T47D (cell line): ENCODE measurements at regions not wholly inside any gene's neighbourhood (a gene's known extent, or its start where the extent isn't known, plus 50 kb on each side); places are given as distances from the start of the nearest gene placed in this dataset.

Source experiments
- DNase-seq, 2 experiments: peaks; one replicate each; pipeline versions ENCODE4 v3.0.0 to v3.0.0-alpha.2; 2011 to 2012; ENCODE audit warnings: low read depth in 1 of 2, low spot score in 1 of 2
- JUND ChIP-seq: IDR thresholded peaks from 2 replicates; pipeline ENCODE4 v1.6.1; 2012; ENCODE audit warnings: low read depth
- in situ Hi-C: cut with HindIII; loops from 2 replicates; pipeline ENCODE4 v1.10.0; 2016; ENCODE audit warnings: low sequenced_read_pairs, low pct_unique_long_range_greater_than_20kb

DNA sequence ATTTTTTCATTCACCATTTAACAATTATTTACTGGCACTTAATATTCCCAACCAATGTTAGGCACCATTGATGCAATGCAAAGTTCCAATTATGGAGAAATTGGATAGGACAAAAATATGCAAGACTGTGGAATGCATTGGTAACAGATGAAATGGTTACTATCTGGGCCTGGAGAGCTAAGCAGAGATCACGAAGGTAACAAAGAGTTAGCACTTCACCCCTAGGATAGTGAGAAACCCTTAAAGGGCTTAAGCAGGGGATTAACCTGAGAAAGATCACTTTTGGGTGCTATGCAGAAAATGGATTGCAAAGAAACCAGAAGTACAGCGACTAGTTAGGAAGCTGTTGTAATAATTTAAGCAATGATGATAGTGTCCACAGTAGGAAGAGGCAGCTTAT lies 129.6 kb upstream of the GPR149 start:
- no peak for TF ChIP-seq JUND
- DNase-seq = no peak
- in situ Hi-C loops = no loop called here

DNA sequence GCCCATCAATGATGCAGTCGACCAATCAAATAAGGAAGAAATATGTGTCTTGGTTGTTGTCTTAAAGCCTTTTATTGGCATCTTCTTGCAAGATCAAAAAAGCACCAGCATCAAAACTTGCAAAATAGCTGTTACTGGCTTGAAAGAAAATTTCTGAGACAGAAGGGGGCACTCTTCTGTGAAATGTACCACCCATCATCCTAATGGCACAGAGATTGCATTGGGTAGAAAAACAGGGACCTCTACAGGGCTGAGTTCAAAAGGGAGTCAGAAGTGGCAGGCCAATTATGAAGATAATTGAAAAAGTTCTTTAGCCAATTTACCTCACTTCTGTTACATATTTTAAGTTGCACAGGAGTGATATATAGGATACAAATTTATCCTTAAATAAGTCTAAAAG lies 122.3 kb upstream of the GPR149 start:
- in situ Hi-C loops = no loop called here
- no peak for TF ChIP-seq JUND
- DNase-seq = no peak

DNA sequence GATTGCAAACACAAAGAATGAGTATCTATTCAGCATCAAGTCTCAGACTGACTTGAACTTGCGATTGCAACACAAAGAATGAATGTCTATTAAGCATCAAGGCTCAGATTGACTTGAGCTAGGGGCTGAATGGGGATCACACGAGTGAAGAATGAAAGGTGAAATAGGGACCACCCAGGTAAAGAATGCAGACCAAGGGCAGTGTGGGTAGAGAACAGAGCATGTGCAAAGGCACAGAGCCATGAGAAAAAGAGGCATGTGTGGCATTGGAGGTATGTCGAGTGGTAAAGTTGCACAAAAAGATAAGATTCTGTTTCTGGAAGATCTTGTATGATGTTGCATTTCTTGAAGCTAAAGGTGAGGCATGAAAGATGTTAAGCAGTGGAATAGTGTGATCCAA lies 119.4 kb upstream of the GPR149 start:
- no peak for TF ChIP-seq JUND
- no peak for DNase-seq
- in situ Hi-C loops = no loop called here

DNA sequence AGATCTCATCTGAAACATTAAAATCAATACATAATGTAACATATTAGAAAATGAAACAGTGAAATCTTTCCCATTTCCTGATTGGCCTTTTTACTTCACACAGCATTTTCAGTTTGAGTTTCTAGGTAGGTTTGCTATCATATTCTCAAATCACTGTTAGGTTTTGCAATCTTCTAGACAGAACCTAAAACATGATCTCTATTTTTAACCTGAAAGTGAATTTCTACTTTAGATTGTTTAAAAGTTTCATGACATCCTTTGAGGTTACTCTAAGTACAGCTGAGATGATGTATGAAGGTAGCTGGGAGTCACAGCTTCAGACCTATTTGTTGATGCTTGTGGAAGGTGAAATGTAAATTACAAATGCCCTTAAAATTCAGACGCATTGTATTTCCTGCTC lies 118.4 kb upstream of the GPR149 start:
- no peak for TF ChIP-seq JUND
- in situ Hi-C loops = no loop called here
- DNase-seq = no peak

DNA sequence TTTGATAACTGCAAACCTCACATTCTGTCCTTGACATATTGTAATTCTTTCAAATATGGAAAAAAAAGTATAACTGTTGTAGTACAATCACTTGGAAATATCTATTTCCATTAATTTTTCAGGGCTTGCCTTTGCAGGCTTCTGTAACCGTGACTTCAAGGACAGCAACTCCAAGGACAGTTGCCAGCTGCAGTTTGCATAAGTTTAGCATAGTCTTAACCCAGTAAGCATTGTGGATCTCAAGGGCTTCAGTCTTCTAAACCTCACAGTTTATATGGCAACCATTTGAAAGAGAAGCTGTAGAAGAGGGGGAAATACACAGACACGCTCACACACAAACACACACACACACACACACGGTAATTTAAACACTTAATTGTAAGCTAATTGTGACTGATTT lies 112.8 kb upstream of the GPR149 start:
- no peak for DNase-seq
- in situ Hi-C loops = no loop called here
- no peak for TF ChIP-seq JUND

DNA sequence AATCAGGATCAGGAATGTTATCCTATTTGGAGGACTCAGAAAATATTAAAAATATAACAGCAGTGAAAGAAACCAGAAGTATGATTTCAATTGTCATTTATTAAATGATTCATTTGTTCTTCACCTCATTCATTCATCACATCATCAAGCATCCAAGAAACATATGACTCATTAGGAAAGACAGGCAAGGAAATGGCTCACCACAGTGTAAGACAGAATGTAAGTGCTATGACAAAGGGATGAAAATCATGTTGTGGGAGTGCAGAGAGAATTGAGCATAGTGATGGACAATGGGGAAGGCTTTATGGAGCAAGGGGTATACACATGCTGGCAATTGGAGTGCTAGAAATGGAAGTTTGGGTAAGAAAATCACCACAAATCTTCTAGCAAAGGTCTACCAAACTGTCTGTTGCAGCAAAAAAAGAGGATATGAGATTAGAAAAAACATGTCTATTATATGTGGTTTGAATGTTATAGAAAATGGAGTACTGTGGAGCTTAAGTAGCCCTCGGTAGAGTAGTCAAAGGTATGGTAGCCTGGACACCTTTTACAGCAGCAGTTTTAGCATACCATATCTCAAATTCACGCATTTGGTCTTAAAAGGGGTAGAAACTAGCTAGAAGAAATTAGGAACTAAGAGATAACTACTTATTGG lies 111.1 kb upstream of the GPR149 start:
- no peak for TF ChIP-seq JUND
- in situ Hi-C loops = no loop called here

DNA sequence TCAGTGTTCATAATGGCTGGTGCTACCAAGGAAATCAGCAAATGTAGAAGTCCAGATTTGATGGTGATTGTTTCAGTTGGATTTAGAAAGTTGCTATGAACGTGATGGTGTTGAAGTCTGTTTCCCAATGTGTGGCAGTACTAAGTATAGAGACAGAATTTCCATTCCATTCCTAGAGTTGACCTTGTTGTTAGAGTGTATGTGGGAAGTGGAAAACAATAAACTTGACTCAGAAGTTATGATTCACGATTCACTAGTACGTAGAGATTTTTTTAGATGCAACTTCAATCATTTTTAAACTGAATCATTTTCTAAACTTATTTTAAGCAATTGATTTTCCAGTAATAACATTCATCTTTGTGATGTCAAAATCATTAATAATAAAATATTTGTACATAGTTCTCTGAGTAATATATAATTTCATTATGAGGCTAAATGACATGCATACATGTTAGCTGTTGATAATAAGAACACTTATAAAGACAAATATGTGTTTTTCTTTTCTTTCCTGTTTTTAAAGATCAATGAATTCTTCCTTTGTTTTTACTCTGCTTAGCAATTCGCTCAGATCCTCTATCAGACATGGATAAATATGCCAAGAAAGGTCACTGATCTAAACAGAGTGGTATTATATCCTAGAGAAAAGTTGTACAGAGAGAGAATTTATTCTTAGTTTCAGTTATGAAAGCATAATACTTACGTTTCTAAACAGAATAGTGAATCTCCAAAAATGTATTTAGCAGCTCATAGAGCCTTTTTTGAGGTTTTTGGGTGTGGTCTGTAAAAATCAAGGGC lies 108.8 kb upstream of the GPR149 start:
- DNase-seq = no peak
- no peak for TF ChIP-seq JUND
- in situ Hi-C loops = no loop called here

More for the DNA sequence above, 111.1 kb upstream of the GPR149 start:
- no peak for DNase-seq

DNA sequence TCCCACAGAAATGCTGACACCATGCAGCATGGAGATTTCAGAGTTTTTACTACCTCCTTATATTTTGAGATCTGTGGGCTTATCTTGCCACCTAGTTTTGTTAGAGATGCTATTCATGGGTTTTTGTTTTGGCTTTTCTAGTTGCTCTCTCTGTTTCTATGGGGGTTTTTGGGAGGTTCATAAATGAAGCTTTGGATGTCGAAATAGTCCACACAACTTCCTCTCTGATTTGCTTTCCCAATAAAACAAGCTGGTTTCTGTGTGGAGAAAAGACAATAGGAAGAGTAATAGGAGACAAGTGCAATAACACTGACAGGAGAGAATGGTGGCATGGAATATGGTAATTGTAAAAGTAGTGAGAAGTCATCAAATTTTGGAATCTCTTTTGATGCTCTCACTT lies 106.8 kb upstream of the GPR149 start:
- in situ Hi-C loops = no loop called here
- no peak for TF ChIP-seq JUND
- no peak for DNase-seq

DNA sequence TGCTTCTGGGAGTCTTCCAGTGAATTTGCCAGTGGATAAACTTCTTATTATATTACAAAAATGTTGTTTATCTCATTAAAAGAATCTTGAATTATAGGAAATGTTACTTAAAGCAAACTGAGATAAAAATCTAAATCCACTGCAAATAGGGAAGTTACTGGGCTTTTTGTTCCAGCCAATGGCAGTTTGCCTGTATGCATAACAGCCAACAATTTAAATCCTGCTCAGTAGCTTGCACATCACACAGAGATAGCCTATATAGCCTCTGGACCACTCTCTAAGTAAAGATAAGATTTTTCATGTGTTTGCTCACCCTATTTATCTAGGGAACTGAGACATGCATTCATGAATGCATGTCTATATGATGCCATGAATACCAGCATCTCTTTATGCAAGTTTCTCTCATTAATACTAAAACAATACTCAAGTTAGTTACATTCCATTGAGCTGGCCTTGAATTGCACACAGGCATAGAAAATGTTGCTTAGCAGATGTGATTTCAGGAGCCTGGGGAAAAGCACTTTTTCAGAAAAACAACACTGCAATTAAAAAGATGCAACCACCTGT lies 92.1 kb upstream of the GPR149 start:
- no peak for TF ChIP-seq JUND
- in situ Hi-C loops = no loop called here

DNA sequence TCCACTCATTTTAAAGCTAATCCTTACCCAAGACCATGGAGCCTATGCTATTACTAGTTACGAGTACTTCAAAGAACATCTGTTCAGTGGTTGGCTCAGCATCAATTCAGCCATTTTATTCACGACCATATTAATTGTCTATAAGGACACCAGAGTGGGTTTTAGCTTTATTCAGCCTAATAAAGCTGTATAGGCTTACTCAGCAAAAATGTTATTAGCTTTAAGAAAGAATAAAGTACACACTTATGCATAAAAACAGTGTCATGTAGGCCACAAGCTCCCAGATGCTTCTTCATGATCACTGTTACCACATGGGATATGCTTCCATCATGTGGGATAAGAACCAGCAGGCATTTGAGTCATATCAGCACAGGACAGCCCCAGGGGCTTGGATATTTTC lies 87.4 kb upstream of the GPR149 start:
- no peak for TF ChIP-seq JUND
- no peak for DNase-seq
- in situ Hi-C loops = no loop called here

More for the DNA sequence above, 92.1 kb upstream of the GPR149 start:
- DNase-seq = peak in 1 of 2 experiments; percentile 55

DNA sequence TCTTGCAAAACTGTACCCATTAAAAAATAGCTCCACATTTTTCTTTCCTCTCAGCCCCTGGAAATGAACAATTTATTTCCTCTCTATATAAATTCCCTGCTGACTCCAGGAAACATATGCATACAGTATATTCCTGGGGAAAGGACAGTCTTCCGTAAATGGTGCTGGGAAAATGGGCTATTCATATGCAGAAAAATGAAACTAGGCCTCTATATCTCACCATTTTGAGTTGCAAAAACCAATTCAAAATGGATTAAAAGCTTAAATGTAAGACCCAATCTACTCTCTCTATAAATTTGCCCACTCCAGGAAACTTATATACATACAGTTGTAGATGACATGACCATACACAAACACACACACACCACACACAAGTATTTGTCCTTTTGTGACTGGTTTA lies 85.9 kb upstream of the GPR149 start:
- no peak for TF ChIP-seq JUND
- DNase-seq = no peak
- in situ Hi-C loops = no loop called here

DNA sequence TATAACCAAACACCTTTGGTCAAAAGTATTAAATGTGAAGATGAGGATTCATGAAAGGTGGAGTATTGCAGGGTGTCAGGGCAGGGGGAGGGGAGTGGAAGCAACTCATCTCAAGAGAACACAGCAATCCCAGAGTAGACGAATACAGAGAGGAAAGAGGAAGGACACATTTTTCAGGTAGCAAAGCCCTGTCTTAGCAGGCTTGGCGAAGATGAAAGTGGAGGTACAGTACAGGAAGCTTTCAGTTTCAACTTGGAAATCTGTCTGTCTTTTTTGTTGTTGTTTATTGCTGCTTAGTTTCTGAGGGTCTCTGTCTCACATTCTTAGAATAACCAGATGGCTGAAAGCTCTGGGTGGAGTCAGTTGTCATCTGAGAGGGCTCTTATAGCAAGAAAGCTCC lies 80.8 kb upstream of the GPR149 start:
- peak in 1 of 2 experiments; percentile 17 for DNase-seq
- no peak for TF ChIP-seq JUND
- in situ Hi-C loops = no loop called here

DNA sequence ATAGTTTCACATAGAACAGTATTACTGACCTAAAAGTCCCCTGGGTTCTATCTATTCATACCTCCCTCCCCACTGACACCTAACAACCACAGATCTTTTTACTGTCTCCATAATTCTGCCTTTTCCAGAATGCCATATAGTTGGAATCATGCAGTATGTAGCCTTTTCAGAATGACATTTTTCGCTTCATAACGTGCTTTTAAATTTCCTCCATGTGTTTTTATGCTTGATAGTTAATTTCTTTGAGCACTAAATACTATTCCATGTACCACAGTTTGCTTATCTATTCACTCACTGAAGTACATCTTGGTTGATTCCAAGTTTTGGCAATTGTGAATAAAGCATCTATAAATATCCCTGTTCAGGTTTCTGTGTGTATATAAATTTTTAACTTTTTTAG lies 77.7 kb upstream of the GPR149 start:
- no peak for TF ChIP-seq JUND

DNA sequence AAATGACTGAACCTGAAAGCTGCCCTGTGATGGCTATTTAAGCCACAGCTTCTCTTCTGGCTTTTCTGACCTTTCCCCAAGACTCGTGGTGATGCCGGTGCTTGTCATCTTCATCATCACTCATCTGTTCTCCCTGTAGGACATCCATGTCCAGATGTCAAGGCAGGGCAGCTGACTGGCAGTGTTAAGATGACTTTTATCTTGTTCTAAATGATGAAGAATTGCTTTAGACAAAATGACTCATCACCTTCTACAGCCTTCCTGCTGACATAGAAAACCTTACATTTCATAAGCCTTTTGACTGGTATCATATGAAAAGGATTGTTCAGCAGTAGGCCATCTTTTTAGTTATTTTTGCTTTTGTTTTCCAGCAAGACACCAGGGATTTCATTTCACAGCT lies 67.0 kb upstream of the GPR149 start:
- no peak for TF ChIP-seq JUND
- in situ Hi-C loops = no loop called here
- DNase-seq = no peak

More for the DNA sequence above, 77.7 kb upstream of the GPR149 start:
- DNase-seq = no peak
- in situ Hi-C loops = no loop called here
